GM06990 (cell line): ENCODE measurements at regions not wholly inside any gene's neighbourhood (a gene's known extent, or its start where the extent isn't known, plus 50 kb on each side); places are given as distances from the start of the nearest gene placed in this dataset.

Experiments
- DNase-seq: peaks from one replicate; pipeline ENCODE4 v3.0.0-alpha.2; 2011; ENCODE audit not compliant: insufficient read length; ENCODE audit errors: extremely low read depth
- H3K27me3 ChIP-seq: replicated peaks from 2 replicates; pipeline ENCODE4 v1.6.0; 2011; ENCODE audit warnings: low read length; ENCODE audit not compliant: control insufficient read depth, insufficient read depth
- H3K36me3 ChIP-seq: 2 replicates; pipeline ENCODE4 v1.5.1; 2011; ENCODE audit warnings: low read length; ENCODE audit not compliant: control insufficient read depth, insufficient read depth
- H3K4me3 ChIP-seq: replicated peaks from 2 replicates; pipeline ENCODE4 v1.5.1; 2011; ENCODE audit warnings: low read depth, mild to moderate bottlenecking, control low read depth, low read length
- TF ChIP-seq, protein P1 (sequence below): IDR thresholded peaks from 2 replicates; pipeline ENCODE4 v1.5.1; 2011; ENCODE audit warnings: low read length, control low read depth, mild to moderate bottlenecking, inconsistent platforms; ENCODE audit not compliant: insufficient read depth, poor library complexity, severe bottlenecking

DNA sequence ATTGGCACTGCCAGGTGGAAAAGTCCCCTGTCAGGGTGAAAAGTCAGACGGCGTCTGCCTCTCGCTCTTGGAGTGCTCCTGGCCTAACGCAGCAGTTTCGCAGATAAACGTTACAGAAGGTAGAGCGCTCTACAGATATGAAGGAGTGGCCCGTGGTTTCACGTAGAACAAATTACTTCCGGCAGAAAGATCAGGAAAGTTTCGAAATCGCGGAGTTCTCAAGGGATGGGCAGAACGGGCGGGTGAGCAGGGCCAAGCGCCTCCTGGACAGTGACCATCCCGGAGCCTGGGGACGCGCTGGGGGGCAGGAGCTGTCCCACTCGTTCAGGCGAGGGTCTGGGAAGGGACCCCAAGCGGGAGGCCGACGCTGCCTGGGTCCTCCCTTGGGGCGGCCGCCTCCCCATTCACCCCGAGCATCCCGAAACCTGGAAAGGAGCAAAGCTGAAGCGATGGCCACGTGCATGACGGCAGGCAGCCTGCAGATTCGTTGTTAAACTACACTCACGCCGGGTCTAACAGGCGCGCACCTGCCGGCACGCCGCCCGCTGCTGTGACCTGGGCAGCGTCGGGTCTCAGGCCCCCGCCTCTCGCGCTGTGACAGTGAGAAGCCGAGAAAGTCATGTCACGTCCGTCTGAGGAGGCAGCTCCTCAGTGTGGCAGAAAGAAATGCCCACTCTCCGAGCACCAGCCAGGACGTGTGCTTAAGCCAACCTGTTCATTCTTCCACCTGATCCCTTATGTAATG is 122.9 kb upstream of the SALL3 start:
- no peak for DNase-seq
- H3K4me3 ChIP-seq: no peak overlapping the region
- H3K27me3 ChIP-seq: no peaks in the 10 kb centered on the region
- no peaks in the 10 kb centered on the region for H3K36me3 ChIP-seq
- TF ChIP-seq, protein P1, sequence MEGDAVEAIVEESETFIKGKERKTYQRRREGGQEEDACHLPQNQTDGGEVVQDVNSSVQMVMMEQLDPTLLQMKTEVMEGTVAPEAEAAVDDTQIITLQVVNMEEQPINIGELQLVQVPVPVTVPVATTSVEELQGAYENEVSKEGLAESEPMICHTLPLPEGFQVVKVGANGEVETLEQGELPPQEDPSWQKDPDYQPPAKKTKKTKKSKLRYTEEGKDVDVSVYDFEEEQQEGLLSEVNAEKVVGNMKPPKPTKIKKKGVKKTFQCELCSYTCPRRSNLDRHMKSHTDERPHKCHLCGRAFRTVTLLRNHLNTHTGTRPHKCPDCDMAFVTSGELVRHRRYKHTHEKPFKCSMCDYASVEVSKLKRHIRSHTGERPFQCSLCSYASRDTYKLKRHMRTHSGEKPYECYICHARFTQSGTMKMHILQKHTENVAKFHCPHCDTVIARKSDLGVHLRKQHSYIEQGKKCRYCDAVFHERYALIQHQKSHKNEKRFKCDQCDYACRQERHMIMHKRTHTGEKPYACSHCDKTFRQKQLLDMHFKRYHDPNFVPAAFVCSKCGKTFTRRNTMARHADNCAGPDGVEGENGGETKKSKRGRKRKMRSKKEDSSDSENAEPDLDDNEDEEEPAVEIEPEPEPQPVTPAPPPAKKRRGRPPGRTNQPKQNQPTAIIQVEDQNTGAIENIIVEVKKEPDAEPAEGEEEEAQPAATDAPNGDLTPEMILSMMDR: no peak

DNA sequence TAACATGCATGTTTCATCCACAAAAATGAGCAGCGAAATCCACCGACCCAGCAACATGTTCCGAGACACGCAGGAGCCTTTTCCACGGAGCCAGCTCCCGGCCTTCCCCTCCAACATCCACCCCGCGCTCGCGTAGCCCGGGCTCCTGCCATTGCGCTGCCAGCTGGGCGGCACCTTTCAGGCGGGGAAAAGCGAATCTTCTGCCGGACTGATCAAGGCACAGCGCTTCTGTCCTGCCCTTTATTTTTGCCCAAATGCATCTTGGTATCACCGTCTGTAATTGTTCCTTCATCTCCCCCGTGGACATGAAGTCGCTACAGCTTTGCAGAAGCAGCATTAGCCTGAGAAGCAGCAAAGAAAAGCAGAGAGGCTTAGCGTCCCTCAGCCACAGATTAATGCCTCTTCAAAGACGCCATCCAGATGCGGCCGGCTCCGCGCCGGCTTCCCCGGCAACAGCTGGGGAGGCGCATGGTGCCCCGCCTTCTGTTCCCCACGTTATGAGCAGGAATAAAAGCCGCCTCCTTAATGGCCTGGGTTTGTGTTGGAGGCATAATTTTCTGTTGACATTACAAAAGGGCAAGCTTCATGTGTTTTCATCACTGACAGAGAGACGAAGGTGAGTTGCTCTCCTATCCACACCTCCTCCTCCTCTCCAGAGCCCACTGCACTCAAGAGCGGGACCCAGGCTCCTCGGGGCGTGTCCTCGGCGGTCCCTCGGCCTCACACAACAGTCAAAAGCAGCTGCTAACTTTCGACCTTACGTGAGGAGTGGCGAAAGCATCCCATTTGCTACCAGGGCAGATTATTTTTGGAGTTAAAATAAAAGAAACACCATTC is 122.1 kb upstream of the SALL3 start:
- DNase-seq: no peak
- H3K4me3 ChIP-seq: no peak overlapping the region
- TF ChIP-seq, protein P1: no peak
- no peaks in the 10 kb centered on the region for H3K27me3 ChIP-seq
- no peaks in the 10 kb centered on the region for H3K36me3 ChIP-seq

DNA sequence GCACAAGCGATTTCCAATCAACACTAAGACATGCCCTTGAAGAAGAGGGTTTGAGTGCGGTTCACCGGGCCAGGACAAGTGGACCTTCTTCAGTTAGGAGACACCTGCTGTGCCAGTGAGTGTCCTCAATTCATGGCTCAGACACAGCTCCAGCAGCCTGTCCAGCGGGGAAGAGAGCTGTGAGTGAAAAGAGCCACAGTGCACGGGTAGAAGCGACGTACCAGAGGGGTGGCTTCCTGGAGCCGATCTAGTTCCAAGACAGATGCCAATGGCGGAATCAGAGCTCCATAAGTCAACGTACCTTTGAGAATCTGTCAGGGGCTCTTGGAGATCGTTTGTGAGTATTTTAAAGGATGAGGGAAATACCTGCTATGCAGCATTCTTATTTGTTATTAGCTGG is 119.9 kb upstream of the SALL3 start:
- TF ChIP-seq, protein P1: no peak
- H3K27me3 ChIP-seq: no peaks in the 10 kb centered on the region

DNA sequence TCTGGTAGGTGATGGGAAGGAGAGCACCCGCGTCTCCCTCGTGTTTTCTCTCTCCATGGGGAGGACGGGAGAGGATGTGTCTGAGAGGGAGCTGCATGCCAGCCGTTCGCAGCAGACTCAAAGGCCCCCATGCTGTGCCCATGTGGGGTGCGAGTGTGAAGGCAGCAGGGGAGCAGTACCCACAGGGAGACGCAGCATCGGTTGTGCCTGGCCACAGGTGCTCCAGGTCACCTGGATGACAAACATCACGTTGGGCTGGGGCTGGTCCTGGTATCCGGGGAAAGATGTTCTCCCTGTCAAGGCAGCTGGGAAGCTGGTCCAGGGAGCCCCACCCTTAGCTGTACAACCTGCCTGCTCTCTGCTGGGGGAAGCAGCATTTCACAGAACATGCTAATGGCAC is 119.5 kb upstream of the SALL3 start:
- Histone ChIP-seq H3K27me3 (no peaks in the 10 kb centered on the region), H3K4me3 (no peak overlapping the region), H3K36me3 (no peaks in the 10 kb centered on the region)
- TF ChIP-seq, protein P1: no peak
- no peak for DNase-seq

More for the DNA sequence above, 119.9 kb upstream of the SALL3 start:
- H3K4me3 ChIP-seq: no peak overlapping the region
- H3K36me3 ChIP-seq: no peaks in the 10 kb centered on the region
- DNase-seq: no peak

DNA sequence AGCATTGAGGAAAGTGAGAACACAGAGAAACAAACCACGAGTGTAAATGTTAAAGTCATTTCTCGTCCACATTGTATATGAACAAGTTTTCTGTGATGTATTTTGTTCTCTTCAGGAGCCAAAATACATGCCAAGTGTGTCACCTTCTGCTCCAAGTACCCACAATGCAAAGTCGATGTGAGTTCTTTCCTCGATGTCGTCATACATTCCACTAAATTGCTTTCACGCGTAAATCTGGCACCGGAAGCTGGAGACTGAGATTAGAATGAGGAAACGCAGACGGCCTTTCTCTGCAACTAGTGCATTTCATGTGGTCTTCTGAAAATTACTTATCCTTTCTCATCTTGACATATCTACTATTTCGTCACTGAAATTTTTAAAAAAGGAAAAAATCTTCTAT is 118.5 kb upstream of the SALL3 start:
- TF ChIP-seq, protein P1: no peak
- no peak for DNase-seq
- Histone ChIP-seq H3K27me3 (no peaks in the 10 kb centered on the region), H3K4me3 (no peak overlapping the region), H3K36me3 (no peaks in the 10 kb centered on the region)
